Inflammatory macrophage treated with lipopolysaccharide for 4 hours (primary cell): ENCODE measurements at regions not wholly inside any gene's neighbourhood (a gene's known extent, or its start where the extent isn't known, plus 50 kb on each side); places are given as distances from the start of the nearest gene placed in this dataset.
"Not testable (repeated sequence)": the region's sequence is repeated elsewhere in the genome, so short reads cannot be mapped to it uniquely, and the experiment has no call there.

Experiments
- DNase-seq: peaks from one replicate; pipeline ENCODE4 v3.0.0-alpha.2; 2020

DNA sequence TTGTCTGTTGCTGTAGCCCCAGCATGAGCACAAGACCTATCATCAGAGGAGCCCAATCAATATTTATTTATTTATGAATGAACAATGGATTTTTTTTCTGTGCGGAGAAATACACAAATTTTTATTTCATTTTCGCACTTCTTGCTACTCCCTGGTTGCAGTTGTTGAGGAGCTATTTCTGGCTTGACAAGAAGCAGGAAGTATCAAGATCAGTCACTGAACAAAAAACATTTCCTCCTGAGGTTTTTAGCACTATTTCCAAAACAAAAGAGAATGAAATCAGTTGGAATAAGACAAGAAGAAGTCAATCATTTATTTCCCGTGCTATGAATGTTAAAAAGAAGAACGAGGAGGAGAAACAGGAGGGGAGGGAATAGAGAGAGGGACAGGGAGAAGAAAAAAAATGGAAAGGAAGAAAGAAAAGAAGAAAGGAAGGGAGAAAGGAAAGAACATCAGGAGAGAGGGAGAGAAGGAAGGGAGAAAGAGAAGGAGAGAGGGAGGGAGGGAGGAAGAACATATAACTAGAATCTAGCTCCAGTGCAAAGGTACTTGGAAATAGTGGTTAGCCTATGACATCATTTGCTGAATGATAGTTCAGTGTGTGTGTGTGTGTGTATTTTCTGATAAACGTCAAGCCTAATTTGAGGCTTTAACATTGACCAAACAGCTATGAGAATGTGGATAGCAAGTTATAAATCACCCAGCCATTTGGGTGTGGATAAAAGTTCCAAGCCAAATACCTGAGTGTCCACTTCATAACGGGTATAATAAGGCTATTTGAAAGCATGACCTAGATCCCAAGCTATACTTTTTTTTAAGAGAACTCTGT lies 586.0 kb downstream of the EBF1 start:
- DNase-seq = peak; percentile 25

GRCh38 chr5:158511454-158511853 lies 588.3 kb downstream of the EBF1 start:
- DNase-seq = no peak

- DNase-seq = no peak
These were observed 589.2 kb downstream of the EBF1 start for GRCh38 chr5:158510479-158510878.

DNA sequence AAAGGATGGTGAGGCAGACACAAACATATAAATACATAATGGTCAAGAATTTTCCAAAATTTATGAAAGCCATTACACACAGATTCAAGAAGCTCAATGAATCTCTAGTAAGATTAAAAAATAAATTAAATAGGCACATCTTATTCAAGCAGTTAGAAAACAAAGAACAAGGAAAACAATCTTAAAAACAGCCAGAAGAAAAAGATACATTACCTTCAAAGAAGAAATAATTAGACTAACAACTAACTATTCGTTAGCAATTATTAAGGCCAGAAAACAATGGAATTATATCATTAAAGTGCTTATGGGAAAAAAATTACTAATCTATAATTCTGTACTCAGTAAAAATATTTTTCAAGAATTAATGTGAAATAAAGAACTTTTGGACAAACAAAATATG lies 593.1 kb downstream of the EBF1 start:
- no peak for DNase-seq

DNA sequence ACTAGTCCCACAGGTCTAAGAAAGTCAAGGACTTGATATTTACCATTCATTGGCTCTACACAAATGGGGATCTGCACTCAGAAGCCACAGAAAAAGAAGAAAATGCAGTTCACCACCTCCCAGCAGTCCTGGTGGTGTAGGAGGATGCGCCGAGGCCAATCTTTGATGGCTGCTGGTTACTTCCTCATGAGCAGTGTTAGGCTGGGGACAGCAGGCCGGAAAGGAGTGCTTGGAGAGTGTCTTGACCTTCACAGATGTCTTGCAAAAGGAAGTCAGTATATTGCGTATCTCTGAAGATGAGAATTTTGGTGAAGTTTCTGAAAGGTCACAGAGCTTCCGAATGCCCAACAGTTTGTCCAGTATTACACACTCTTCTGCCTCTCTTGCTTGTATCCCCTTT lies 597.0 kb downstream of the EBF1 start:
- peak; percentile 86 for DNase-seq

DNA sequence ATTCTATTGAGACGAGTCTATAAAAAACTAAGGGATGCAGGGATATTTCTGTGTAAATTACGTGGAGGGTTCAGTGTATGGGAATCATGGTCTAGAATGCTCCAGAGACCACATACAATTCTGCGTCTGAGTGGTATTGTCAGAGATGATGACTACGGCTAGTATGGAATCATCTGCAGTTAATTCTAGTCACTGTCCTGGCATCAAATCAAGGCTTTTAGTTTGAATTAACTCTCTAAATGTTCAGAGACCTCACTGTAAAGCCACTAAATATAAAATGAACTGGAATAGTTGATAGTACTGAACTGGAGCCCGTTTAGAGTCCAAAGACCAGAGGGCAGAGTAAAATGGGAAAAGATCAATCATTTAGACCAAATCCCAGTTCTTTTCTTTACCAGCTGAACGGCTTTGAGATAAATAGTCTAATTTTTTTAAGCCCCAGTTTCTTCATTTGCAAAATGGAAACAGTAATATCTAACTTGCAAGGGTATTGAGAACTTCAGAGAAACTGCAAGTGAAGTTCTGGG lies 599.8 kb downstream of the EBF1 start:
- no peak for DNase-seq

DNA sequence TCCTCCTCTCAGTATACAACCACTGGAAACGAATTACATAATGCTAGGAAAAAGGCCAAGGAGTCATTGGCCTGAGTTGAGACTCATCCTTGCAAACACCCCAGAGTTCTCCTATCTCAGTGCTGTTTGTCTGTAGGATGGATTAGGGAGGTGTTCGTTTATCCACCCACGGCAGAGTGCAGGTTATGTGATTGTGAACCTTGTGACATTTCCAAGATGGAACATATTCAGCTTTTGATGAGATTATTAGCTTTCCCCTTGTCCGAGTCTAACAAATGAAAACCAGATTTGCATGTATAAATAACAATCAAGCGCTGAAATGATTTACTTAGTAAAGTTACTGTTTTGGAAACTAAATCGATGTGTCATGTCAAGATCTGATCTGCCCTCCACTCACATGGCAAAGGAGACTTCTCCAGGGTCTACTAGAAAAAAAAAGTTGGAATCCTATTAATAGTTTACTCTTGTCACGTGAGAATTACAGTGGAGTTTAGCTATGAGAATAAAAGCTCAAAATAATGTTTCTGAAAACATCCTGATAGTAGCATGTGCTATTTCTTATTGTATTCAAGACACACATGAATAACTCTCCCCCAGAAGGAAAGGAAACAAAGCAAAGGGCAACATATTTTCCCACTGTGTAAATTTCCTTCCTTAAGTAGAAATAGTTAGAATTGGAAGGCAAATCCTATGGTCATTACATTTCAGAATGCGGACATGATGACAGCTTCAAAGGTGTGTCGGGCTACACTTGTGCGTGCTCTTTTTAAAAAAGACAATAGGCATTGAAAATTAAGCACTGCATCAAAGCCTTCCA lies 600.4 kb downstream of the EBF1 start:
- no peak for DNase-seq

DNA sequence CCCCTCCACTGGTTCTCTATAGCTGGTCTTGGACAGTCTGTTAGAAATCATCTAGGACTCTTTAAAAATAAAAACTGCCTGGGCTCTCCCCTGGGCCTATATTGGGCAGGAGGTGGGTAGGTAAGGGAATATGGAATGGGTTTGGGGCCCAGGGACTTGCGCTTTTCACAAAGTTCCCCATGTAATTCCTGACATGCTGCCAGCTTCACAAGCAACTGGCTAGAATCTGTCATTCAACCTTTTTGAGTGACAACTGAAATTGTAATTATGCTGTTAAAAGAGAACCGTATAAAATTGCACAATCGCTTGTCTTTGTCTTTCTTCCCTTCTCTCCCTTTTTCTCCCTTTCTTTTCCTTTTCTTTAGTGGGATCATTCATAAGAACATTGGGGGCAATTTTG lies 603.1 kb downstream of the EBF1 start:
- no peak for DNase-seq

- no peak for DNase-seq
These were observed 605.2 kb downstream of the EBF1 start for GRCh38 chr5:158494541-158494940.

DNA sequence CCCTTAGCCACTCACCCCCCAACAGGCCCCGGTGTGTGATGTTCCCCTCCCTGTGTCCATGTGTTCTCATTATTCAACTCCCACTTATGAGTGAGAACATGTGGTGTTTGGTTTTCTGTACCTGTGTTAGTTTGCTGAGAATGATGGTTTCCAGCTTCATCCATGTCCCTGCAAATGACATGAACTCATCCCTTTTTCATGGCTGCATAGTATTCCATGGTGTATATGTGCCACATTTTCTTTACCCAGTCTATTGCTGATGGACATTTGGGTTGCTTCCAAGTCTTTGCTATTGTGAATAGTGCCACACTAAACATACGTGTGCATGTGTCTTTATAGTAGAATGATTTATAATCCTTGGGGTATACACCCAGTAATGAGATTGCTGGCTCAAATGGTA lies 605.7 kb downstream of the EBF1 start:
- not testable (repeated sequence) for DNase-seq

GRCh38 chr5:158492841-158493242 lies 606.9 kb downstream of the EBF1 start:
- DNase-seq = no peak

DNA sequence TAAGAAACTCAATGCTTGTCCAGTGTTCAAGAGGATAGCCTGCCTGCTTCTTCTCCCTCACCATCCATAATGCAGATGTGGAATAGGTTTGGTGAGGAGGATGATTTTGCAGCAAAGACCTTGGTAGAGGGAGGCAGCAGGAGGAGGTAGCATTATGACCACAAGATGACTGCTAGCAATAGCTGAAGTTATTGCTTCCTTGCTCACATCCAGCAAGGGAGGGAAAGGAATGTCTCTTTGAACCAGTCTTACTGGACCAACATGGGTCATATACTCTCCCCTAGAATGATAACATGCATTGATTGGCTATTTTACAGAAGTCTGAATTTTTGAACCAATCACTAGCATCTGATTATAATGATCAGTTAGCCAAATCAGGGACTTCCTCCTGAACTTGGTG lies 607.6 kb downstream of the EBF1 start:
- no peak for DNase-seq

DNA sequence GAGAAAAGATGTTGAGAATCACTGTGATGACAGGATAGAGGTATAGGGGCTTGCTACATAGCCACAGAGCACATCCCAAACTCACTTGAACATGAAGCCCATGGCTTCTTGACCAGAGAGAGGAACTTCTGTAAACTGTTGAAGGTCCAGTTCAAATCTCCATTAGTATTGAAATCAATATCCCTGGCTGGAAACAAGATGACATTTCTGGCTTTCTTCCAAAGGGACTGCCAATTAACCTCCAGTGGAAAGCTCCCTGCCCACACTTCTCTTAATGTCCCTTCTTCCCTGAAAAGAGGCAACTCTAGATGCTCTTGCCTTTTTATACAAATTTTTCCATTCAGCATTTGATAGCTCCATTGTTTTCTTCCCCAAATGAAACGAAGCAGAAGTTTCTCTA lies 612.1 kb downstream of the EBF1 start:
- no peak for DNase-seq

- no peak for DNase-seq
These were observed 612.6 kb downstream of the EBF1 start for GRCh38 chr5:158487156-158487555.

DNA sequence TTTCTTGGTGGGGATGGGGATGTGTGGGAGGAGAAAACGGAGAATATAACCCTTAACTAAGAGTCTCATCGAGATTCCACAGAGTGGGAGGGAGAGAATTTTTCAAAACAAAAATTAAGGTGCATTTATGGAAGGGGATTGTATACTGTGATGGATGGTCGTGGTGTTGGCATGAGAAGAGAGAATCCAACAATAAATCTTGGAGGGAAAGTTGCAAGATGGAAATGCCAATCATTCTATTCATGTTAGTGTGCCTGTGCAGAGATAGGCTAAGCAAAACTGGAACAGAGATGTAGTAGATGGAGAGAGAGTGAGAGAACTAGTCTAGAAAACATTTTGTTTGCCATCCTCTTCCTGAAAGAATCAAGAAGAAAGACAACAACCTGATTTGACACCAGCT lies 613.1 kb downstream of the EBF1 start:
- DNase-seq = no peak

GRCh38 chr5:158485604-158486081 lies 614.1 kb downstream of the EBF1 start:
- no peak for DNase-seq

DNA sequence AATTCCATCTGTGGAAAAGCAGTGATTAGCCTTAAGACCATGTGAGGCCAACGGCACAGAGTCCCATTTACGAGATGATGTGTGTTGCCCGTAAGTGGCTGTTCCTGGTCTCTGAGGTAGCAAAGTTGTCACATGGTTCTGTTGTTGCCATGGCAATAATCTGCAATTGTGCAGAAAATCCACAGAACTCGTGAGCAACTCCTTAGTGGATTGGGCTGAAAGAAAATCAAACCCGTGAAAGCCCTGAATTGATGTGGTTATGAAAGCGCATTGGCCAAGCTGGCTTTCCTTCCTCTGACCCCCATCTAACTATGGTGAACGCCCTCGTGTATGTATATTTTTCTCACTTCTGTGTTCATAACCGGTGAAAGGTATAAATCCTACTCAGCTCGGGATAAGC lies 614.7 kb downstream of the EBF1 start:
- DNase-seq = no peak

GRCh38 chr5:158484150-158484549 lies 615.6 kb downstream of the EBF1 start:
- no peak for DNase-seq

GRCh38 chr5:158483281-158483860 lies 616.3 kb downstream of the EBF1 start:
- DNase-seq = no peak

DNA sequence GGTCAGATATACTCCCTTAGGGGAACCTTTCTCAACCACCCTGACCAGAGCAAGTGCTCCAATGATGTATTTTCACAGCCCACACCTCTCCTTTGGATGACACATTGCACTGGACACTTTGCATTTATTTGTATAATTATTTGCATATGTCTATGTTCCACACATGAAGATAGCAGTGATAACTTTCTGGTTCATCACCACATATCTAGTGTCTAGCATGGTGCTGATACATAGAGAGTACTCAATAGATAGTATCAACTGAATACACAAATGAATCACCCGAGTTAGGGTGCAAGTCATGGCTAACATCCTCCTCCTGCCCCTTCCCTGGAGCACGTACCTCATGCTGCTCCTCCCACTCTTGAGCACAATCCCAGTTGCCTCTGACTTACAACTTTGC lies 617.6 kb downstream of the EBF1 start:
- no peak for DNase-seq

DNA sequence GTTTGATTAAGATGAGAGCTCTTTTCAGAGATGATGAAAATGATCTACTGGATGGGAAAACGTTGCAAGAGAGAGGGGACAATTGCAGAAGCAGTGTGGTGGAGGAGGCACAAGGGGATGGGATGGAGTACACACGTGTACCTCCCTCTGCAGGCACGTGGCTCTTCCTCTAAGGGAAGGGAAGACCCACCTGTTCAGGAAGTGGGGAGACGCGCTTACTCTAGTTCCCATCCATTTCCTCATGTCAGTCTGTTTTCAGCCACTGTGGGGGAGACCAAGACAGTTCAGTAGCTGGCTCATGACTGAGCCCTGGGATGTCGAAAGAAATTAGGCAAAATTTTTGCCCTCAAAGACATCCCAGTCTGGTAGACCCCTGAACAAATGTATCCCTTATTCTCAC lies 619.2 kb upstream of the CLINT1 start:
- DNase-seq = no peak

DNA sequence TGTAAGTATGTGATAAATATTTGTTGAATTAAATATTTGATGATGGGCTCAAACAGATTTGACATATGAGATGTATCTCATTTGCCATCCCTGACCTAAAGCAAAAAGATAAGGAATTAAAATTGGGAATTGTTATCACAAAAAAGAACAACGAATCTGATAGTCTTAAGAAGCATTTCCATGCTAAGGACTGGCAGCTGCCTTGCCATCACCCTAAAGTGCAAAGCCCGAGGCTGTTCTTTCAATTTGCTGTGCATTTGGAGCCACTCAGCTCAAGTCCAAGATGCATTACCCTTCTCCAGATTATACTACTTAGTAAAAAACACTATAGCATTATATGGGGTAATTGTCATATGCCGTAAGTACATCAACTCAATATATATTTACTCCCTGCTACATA lies 618.3 kb upstream of the CLINT1 start:
- DNase-seq = no peak

- DNase-seq = no peak
These were observed 614.2 kb upstream of the CLINT1 start for GRCh38 chr5:158473016-158473635.
